H1 (cell line): ENCODE measurements at regions not wholly inside any gene's neighbourhood (a gene's known extent, or its start where the extent isn't known, plus 50 kb on each side); places are given as distances from the start of the nearest gene placed in this dataset.
"Not testable (repeated sequence)": the region's sequence is repeated elsewhere in the genome, so short reads cannot be mapped to it uniquely, and the experiment has no call there.

Source experiments
- CTCF ChIA-PET: fragments of 300-600 bp; sonication (Branson Sonifier 250); formaldehyde crosslinking; loops from one replicate; lab custom pipeline; 2021; ENCODE audit not compliant: partially characterized antibody; lab: Charles Lee
- POLR2A ChIA-PET: fragments of 300-600 bp; sonication (Branson Sonifier 250); formaldehyde crosslinking; loops from one replicate; lab custom pipeline; 2021; ENCODE audit warnings: inconsistent platforms; ENCODE audit not compliant: partially characterized antibody; lab: Charles Lee
- DNase-seq, 2 experiments: peaks; one replicate each; pipeline versions ENCODE4 v3.0.0 to v3.0.0-alpha.2; 2010 to 2022; ENCODE audit warnings: low spot score in 2 of 2, low read depth in 1 of 2, mixed read lengths in 1 of 2
- FAIRE-seq: peaks from 2 replicates; lab custom pipeline; 2011; peaks lifted over from hg19 to GRCh38; lab: Jason Lieb, UNC
- H2AFZ ChIP-seq: 2 replicates; pipeline ENCODE4 v1.8.1; 2012; ENCODE audit warnings: low read length, inconsistent platforms
- H2AK5ac ChIP-seq: 2 replicates; pipeline ENCODE4 v1.6.1; 2013; ENCODE audit warnings: low read depth, low read length
- H2BK120ac ChIP-seq: replicated peaks from 2 replicates; pipeline ENCODE3; 2013; ENCODE audit warnings: low read depth, low read length, inconsistent platforms
- H2BK12ac ChIP-seq: 2 replicates; pipeline ENCODE4 v1.6.1; 2013; ENCODE audit warnings: low read depth, low read length
- H2BK15ac ChIP-seq: 2 replicates; pipeline ENCODE4 v1.6.1; 2013; ENCODE audit warnings: low read length
- H2BK20ac ChIP-seq: 2 replicates; pipeline ENCODE4 v1.6.1; 2013; ENCODE audit warnings: low read length
- H2BK5ac ChIP-seq: 2 replicates; pipeline ENCODE4 v1.6.1; 2013; ENCODE audit warnings: low read depth, low read length
- H3K14ac ChIP-seq: 2 replicates; pipeline ENCODE4 v1.6.1; 2013; ENCODE audit warnings: inconsistent platforms; ENCODE audit not compliant: insufficient read length
- H3K18ac ChIP-seq: 2 replicates; pipeline ENCODE4 v1.6.1; 2013; ENCODE audit warnings: low read length; ENCODE audit errors: extremely low read depth
- H3K23ac ChIP-seq: 2 replicates; pipeline ENCODE4 v1.6.1; 2013; ENCODE audit warnings: inconsistent platforms; ENCODE audit not compliant: insufficient read length
- H3K23me2 ChIP-seq: 2 replicates; pipeline ENCODE4 v1.6.1; 2013; ENCODE audit warnings: low read depth, low read length
- H3K27ac ChIP-seq: 2 replicates; pipeline ENCODE4 v1.6.1; 2011; ENCODE audit warnings: low read depth, low read length, inconsistent platforms
- H3K27me3 ChIP-seq, 4 experiments: replicated peaks in 1 of 4; 1 replicate in 1 of 4; 2 replicates in 3 of 4; pipeline versions ENCODE4 v1.6.1 to v1.8.1; 2011 to 2013; ENCODE audit warnings: low read length in 3 of 4, mild to moderate bottlenecking in 3 of 4, inconsistent platforms in 2 of 4, mixed read lengths in 2 of 4, moderate library complexity in 1 of 4; ENCODE audit not compliant: control insufficient read depth in 3 of 4, insufficient read depth in 3 of 4; ENCODE audit errors: extremely low read depth in 1 of 4
- H3K36me3 ChIP-seq, 4 experiments: 2 replicates each; pipeline versions ENCODE4 v1.6.1 to v1.8.1; 2011 to 2013; ENCODE audit warnings: mild to moderate bottlenecking in 4 of 4, low read length in 3 of 4, moderate library complexity in 2 of 4, control low read depth in 1 of 4, inconsistent platforms in 1 of 4; ENCODE audit not compliant: insufficient read depth in 4 of 4, control insufficient read depth in 2 of 4
- H3K4ac ChIP-seq: replicated peaks from 2 replicates; pipeline ENCODE3; 2013; ENCODE audit warnings: low read length, low read depth, mixed read lengths, inconsistent platforms; ENCODE audit not compliant: insufficient read length
- H3K4me1 ChIP-seq, 4 experiments: replicated peaks in 1 of 4; 1 replicate in 1 of 4; 2 replicates in 3 of 4; pipeline versions ENCODE4 v1.6.1 to v1.8.1; 2011 to 2013; ENCODE audit warnings: low read length in 3 of 4, inconsistent platforms in 2 of 4, mixed read lengths in 1 of 4; ENCODE audit not compliant: insufficient read depth in 4 of 4, control insufficient read depth in 3 of 4
- H3K4me2 ChIP-seq, 2 experiments: 2 replicates each; pipeline versions ENCODE4 v1.6.1 to v1.8.1; 2011 to 2013; ENCODE audit warnings: low read depth in 2 of 2, low read length in 2 of 2, control low read depth in 1 of 2, inconsistent platforms in 1 of 2, mild to moderate bottlenecking in 1 of 2; ENCODE audit not compliant: insufficient read depth in 1 of 2
- H3K4me3 ChIP-seq, 4 experiments: fragments of 200-600, 300-600 bp in 1 of 4; sonication (generic), shearing (Covaris generic), sonication (Bioruptor Twin) in 1 of 4; 2 replicates each; pipeline versions ENCODE4 v1.5.1 to v1.8.1; 2011 to 2016; ENCODE audit warnings: low read length in 4 of 4, low read depth in 3 of 4, control low read depth in 2 of 4, inconsistent platforms in 2 of 4, mild to moderate bottlenecking in 2 of 4, mixed read lengths in 1 of 4, moderate library complexity in 1 of 4; ENCODE audit not compliant: insufficient read depth in 2 of 4; ENCODE audit errors: extremely low read depth in 1 of 4
- H3K56ac ChIP-seq: replicated peaks from 2 replicates; pipeline ENCODE3; 2013; ENCODE audit warnings: low read depth, mild to moderate bottlenecking, mixed read lengths, low read length, inconsistent platforms; ENCODE audit not compliant: insufficient read length
- H3K79me1 ChIP-seq: 2 replicates; pipeline ENCODE4 v1.6.1; 2013; ENCODE audit warnings: low read depth, low read length, control low read depth
- H3K79me2 ChIP-seq, 2 experiments: 2 replicates each; pipeline versions ENCODE4 v1.6.1 to v1.8.1; 2012 to 2013; ENCODE audit warnings: low read length in 2 of 2, mild to moderate bottlenecking in 2 of 2, inconsistent platforms in 1 of 2; ENCODE audit not compliant: insufficient read depth in 2 of 2, control insufficient read depth in 1 of 2
- H3K9ac ChIP-seq, 4 experiments: replicated peaks in 1 of 4; 1 replicate in 1 of 4; 2 replicates in 3 of 4; pipeline versions ENCODE4 v1.6.1 to v1.8.1; 2011 to 2013; ENCODE audit warnings: low read depth in 3 of 4, low read length in 3 of 4, control low read depth in 2 of 4, mild to moderate bottlenecking in 2 of 4, moderate library complexity in 2 of 4, inconsistent platforms in 1 of 4; ENCODE audit errors: extremely low read depth in 1 of 4
- H3K9me3 ChIP-seq, 2 experiments: 2 replicates each; pipeline versions ENCODE4 v1.6.1 to v1.8.1; 2012 to 2013; ENCODE audit warnings: mild to moderate bottlenecking in 2 of 2, moderate library complexity in 2 of 2, control low read depth in 1 of 2, inconsistent platforms in 1 of 2, low read depth in 1 of 2, low read length in 1 of 2, mixed read lengths in 1 of 2; ENCODE audit not compliant: insufficient read depth in 2 of 2
- H4K20me1 ChIP-seq, 2 experiments: replicated peaks in 1 of 2; 2 replicates each; pipeline versions ENCODE3 to v1.8.1; 2011 to 2013; ENCODE audit warnings: inconsistent platforms in 2 of 2, low read length in 2 of 2, mild to moderate bottlenecking in 1 of 2; ENCODE audit not compliant: insufficient read depth in 2 of 2, control insufficient read depth in 1 of 2
- H4K5ac ChIP-seq: 2 replicates; pipeline ENCODE4 v1.6.1; 2013; ENCODE audit warnings: low read length, low read depth, mixed read lengths, inconsistent platforms; ENCODE audit not compliant: insufficient read length
- H4K8ac ChIP-seq: 2 replicates; pipeline ENCODE4 v1.8.0; 2013; ENCODE audit warnings: mild to moderate bottlenecking, moderate library complexity, low read length, inconsistent platforms; ENCODE audit not compliant: insufficient read depth; ENCODE audit errors: extremely low read depth
- H4K91ac ChIP-seq: replicated peaks from 2 replicates; pipeline ENCODE3; 2013; ENCODE audit warnings: low read length, mixed read lengths, inconsistent platforms; ENCODE audit not compliant: insufficient read length
- WGBS, 2 experiments: shearing (Covaris generic) in 1 of 2; methylation state at CpG; one replicate each; pipeline versions ENCODE4 v1.1.6 to v1.1.7; 2013 to 2015; ENCODE audit warnings: low lambda C conversion rate in 2 of 2, mixed read lengths in 2 of 2, inconsistent platforms in 1 of 2, low coverage in 1 of 2, missing lambda C conversion rate in 1 of 2; ENCODE audit not compliant: insufficient replicate concordance in 2 of 2, insufficient coverage in 1 of 2, insufficient read length in 1 of 2; ENCODE audit errors: extremely low coverage in 1 of 2, missing lambda C conversion rate in 1 of 2; 5-methylcytosine and 5-hydroxymethylcytosine counted together

GRCh38 chr19:34859325-34859724, 67.4 kb upstream of the ZNF30 start:
- H2BK5ac ChIP-seq, H2BK20ac ChIP-seq, H3K9me3 ChIP-seq, H2BK12ac ChIP-seq, H3K4me1 ChIP-seq, H3K4me3 ChIP-seq, H4K91ac ChIP-seq, H4K20me1 ChIP-seq, H3K27me3 ChIP-seq, DNase-seq, H3K56ac ChIP-seq, H3K23ac ChIP-seq, H3K36me3 ChIP-seq, H4K5ac ChIP-seq, H3K9ac ChIP-seq, H3K79me1 ChIP-seq, H3K4ac ChIP-seq, FAIRE-seq, H2BK15ac ChIP-seq, H3K18ac ChIP-seq, H3K23me2 ChIP-seq, H3K27ac ChIP-seq, H4K8ac ChIP-seq, H2BK120ac ChIP-seq, H3K14ac ChIP-seq, H3K79me2 ChIP-seq, H2AFZ ChIP-seq, H2AK5ac ChIP-seq: not testable (repeated sequence)
- CTCF ChIA-PET: interaction anchor here (2.1 to 2.5 kb wide), 2 partner anchors 18 to 21 kb away, joined by 8 read pairs; no protein-coding TSS in a partner anchor
- POLR2A ChIA-PET: interaction anchor here (1.7 kb wide), 1 partner anchor 10 kb away, joined by 4 read pairs; no protein-coding TSS in a partner anchor
- 93% methylated on average over 2 of the region's 2 CpGs; no CpG with 5 or more reads in 1 of the 2 experiments for WGBS, 2 experiments
- peak overlapping the region in 1 of 2 experiments; percentile 60; a peak in 1 of 4 replicates for H3K4me2 ChIP-seq
